Thyroid gland (tissue), 4 donors: ENCODE measurements at regions not wholly inside any gene's neighbourhood (a gene's known extent, or its start where the extent isn't known, plus 50 kb on each side); places are given as distances from the start of the nearest gene placed in this dataset.

Experiments used
- DNase-seq, 2 donors: peaks; one replicate each; pipeline ENCODE4 v3.0.0-alpha.2; 2019
- H3K27ac ChIP-seq, 3 donors: fragments of 200-600 bp; sonication (generic); 1 replicate in 2 of 3; 2 replicates in 1 of 3; pipeline ENCODE4 v1.5.1; 2016 to 2019; ENCODE audit warnings: mild to moderate bottlenecking in 1 of 3, moderate library complexity in 1 of 3
- H3K27me3 ChIP-seq: fragments of 200-600 bp; sonication (generic); one replicate; pipeline ENCODE4 v1.5.1; 2019
- H3K36me3 ChIP-seq, 2 donors: fragments of 200-600 bp; sonication (generic); one replicate each; pipeline ENCODE4 v1.5.1; 2016 to 2019
- H3K4me1 ChIP-seq, 2 donors: fragments of 200-600 bp; sonication (generic); one replicate each; pipeline ENCODE4 v1.5.1; 2017 to 2019
- H3K4me3 ChIP-seq, 3 donors: fragments of 200-600 bp; sonication (generic); replicated peaks in 1 of 3; 1 replicate in 2 of 3; 2 replicates in 1 of 3; pipeline ENCODE4 v1.5.1; 2016; ENCODE audit warnings: mild to moderate bottlenecking in 1 of 3
- H3K9me3 ChIP-seq: fragments of 200-600 bp; sonication (generic); one replicate; pipeline ENCODE4 v1.5.1; 2017
- POLR2A ChIP-seq, 2 donors: fragments of 450-650 bp; IDR thresholded peaks; one replicate each; pipeline ENCODE4 v1.6.1; 2017; ENCODE audit warnings: antibody characterized with exemption in 2 of 2, mild to moderate bottlenecking in 2 of 2, moderate library complexity in 1 of 2
- WGBS, 2 donors: methylation state at CpG; one replicate each; pipeline ENCODE4 v1.1.5; 2017; 5-methylcytosine and 5-hydroxymethylcytosine counted together
- intact Hi-C: fragments of 100-400 bp; cut with DNase I; formaldehyde crosslinking; loops from one replicate; pipeline ENCODE4 v1.15.1; 2023
- TF ChIP-seq, protein P1 (sequence below), 6 experiments: fragments of 200-600 bp in 3 of 6; fragments of 450-650 bp in 3 of 6; sonication (generic) in 3 of 6; IDR thresholded peaks; one replicate each; pipeline ENCODE4 v1.5.1; 2016 to 2019; ENCODE audit warnings: antibody characterized with exemption in 6 of 6, mild to moderate bottlenecking in 2 of 6, inconsistent platforms in 1 of 6, moderate library complexity in 1 of 6

GRCh38 chr10:21293518-21294356, 231.7 kb downstream of the SKIDA1 start:
- H3K4me1 ChIP-seq: peaks cover 26 to 44% of the 10 kb centered on the region in 2 donors
- H3K27me3 ChIP-seq: no peaks in the 10 kb centered on the region
- 52 to 53% methylated on average over 9 of the region's 9 CpGs for WGBS, 2 donors
- TF ChIP-seq, protein P1, sequence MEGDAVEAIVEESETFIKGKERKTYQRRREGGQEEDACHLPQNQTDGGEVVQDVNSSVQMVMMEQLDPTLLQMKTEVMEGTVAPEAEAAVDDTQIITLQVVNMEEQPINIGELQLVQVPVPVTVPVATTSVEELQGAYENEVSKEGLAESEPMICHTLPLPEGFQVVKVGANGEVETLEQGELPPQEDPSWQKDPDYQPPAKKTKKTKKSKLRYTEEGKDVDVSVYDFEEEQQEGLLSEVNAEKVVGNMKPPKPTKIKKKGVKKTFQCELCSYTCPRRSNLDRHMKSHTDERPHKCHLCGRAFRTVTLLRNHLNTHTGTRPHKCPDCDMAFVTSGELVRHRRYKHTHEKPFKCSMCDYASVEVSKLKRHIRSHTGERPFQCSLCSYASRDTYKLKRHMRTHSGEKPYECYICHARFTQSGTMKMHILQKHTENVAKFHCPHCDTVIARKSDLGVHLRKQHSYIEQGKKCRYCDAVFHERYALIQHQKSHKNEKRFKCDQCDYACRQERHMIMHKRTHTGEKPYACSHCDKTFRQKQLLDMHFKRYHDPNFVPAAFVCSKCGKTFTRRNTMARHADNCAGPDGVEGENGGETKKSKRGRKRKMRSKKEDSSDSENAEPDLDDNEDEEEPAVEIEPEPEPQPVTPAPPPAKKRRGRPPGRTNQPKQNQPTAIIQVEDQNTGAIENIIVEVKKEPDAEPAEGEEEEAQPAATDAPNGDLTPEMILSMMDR (IDR thresholded peaks at IDR 0.05): no peak
- TF ChIP-seq POLR2A (IDR thresholded peaks at IDR 0.05): no peak
- no peaks in the 10 kb centered on the region for H3K9me3 ChIP-seq
- DNase-seq: no peak
- intact Hi-C loops: no loop called here
- peak overlapping the region; percentile 72 to 84 (median 77) for H3K27ac ChIP-seq
- H3K4me3 ChIP-seq: peak overlapping the region in 1 of 3 donors; percentile 26
- no peaks in the 10 kb centered on the region for H3K36me3 ChIP-seq

GRCh38 chr10:21292763-21293517, 232.5 kb downstream of the SKIDA1 start:
- H3K9me3 ChIP-seq: no peaks in the 10 kb centered on the region
- intact Hi-C loops: no loop called here
- no peaks in the 10 kb centered on the region for H3K36me3 ChIP-seq
- DNase-seq: peak; percentile 85 to 88
- peak overlapping the region in 1 of 3 donors; percentile 26 for H3K4me3 ChIP-seq
- H3K27ac ChIP-seq: peak overlapping the region; percentile 72 to 84 (median 77)
- WGBS, 2 donors: 2 to 3% methylated on average over 14 of the region's 14 CpGs
- no peaks in the 10 kb centered on the region for H3K27me3 ChIP-seq
- TF ChIP-seq, protein P1 (IDR thresholded peaks at IDR 0.05): no peak
- TF ChIP-seq POLR2A (IDR thresholded peaks at IDR 0.05): peak in 1 of 2 donors; percentile 32
- peaks cover 26 to 44% of the 10 kb centered on the region in 2 donors for H3K4me1 ChIP-seq

GRCh38 chr10:21290499-21291160, 234.9 kb downstream of the SKIDA1 start:
- no peak for DNase-seq
- WGBS, 2 donors: 97% methylated on average over 2 of the region's 2 CpGs
- Histone ChIP-seq H3K9me3 (no peaks in the 10 kb centered on the region), H3K4me3 (no peak overlapping the region), H3K4me1 (peaks cover 26 to 44% of the 10 kb centered on the region in 2 donors), H3K27me3 (no peaks in the 10 kb centered on the region), H3K27ac (no peak overlapping the region), H3K36me3 (no peaks in the 10 kb centered on the region)
- no peak for TF ChIP-seq POLR2A (IDR thresholded peaks at IDR 0.05)
- TF ChIP-seq, protein P1 (IDR thresholded peaks at IDR 0.05): no peak
- intact Hi-C loops: no loop called here

DNA sequence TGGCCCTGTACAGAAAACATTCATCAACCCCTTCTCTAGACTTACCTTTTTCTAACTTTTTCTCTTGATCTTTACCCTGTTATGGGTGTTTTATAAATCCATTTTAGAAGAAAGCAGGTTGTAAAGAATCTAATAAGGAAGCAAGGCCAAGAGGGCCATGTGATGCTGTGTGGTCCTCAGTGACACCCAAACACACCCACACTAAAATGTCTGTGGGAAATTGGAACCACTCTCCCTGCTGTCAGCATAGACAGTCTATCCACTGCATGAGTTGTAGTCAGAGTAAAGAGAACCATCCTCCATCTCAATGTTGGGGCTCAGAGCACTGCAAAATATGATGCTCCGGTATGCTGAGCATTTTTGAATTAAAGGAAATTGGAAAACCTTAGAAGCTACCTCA, 235.5 kb downstream of the SKIDA1 start:
- no peaks in the 10 kb centered on the region for H3K9me3 ChIP-seq
- no peak for TF ChIP-seq POLR2A (IDR thresholded peaks at IDR 0.05)
- TF ChIP-seq, protein P1 (IDR thresholded peaks at IDR 0.05): no peak
- peaks cover 26 to 44% of the 10 kb centered on the region in 2 donors for H3K4me1 ChIP-seq
- no peak overlapping the region for H3K27ac ChIP-seq
- H3K4me3 ChIP-seq: no peak overlapping the region
- no peaks in the 10 kb centered on the region for H3K27me3 ChIP-seq
- no peak for DNase-seq
- intact Hi-C loops: loop anchor here (10.0 kb wide), 2 partner anchors 65 to 205 kb away; no protein-coding TSS in a partner anchor
- WGBS, 2 donors: 84 to 100% methylated on average over 1 of the region's 1 CpG
- no peaks in the 10 kb centered on the region for H3K36me3 ChIP-seq
